ENCODE measurements at regions not wholly inside any gene's neighbourhood (a gene's known extent, or its start where the extent isn't known, plus 50 kb on each side); places are given as distances from the start of the nearest gene placed in this dataset.
A peak's percentile ranks its signal among the peaks of the same experiment; 100 is the strongest.

- H3K9me3 ChIP-seq: no peaks in the 10 kb centered on the region
- no peak for DNase-seq
- H3K4me3 ChIP-seq: no peak overlapping the region
- no peak for ATAC-seq
- no peaks in the 10 kb centered on the region for H3K4me1 ChIP-seq
- no peaks in the 10 kb centered on the region for H3K27me3 ChIP-seq (ENCODE audit: low read depth)
- no peaks in the 10 kb centered on the region for H3K36me3 ChIP-seq
- no peak overlapping the region for H3K27ac ChIP-seq
- intact Hi-C loops (cut with DNase I): no loop called here
- TF ChIP-seq, protein P1, sequence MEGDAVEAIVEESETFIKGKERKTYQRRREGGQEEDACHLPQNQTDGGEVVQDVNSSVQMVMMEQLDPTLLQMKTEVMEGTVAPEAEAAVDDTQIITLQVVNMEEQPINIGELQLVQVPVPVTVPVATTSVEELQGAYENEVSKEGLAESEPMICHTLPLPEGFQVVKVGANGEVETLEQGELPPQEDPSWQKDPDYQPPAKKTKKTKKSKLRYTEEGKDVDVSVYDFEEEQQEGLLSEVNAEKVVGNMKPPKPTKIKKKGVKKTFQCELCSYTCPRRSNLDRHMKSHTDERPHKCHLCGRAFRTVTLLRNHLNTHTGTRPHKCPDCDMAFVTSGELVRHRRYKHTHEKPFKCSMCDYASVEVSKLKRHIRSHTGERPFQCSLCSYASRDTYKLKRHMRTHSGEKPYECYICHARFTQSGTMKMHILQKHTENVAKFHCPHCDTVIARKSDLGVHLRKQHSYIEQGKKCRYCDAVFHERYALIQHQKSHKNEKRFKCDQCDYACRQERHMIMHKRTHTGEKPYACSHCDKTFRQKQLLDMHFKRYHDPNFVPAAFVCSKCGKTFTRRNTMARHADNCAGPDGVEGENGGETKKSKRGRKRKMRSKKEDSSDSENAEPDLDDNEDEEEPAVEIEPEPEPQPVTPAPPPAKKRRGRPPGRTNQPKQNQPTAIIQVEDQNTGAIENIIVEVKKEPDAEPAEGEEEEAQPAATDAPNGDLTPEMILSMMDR (IDR thresholded peaks at IDR 0.05): no peak
Observed at GRCh38 chrX:82912382-82912781, 595.7 kb upstream of the POU3F4 start.

- Histone ChIP-seq H3K4me3 (no peak overlapping the region), H3K4me1 (no peaks in the 10 kb centered on the region), H3K27ac (no peak overlapping the region), H3K36me3 (no peaks in the 10 kb centered on the region), H3K9me3 (no peaks in the 10 kb centered on the region), H3K27me3 (ENCODE audit: low read depth) (no peaks in the 10 kb centered on the region)
- DNase-seq (no peak), ATAC-seq (no peak)
- intact Hi-C loops (cut with DNase I): no loop called here
- TF ChIP-seq, protein P1 (IDR thresholded peaks at IDR 0.05): no peak
Observed at GRCh38 chrX:82934980-82935379, 573.1 kb upstream of the POU3F4 start.

DNA sequence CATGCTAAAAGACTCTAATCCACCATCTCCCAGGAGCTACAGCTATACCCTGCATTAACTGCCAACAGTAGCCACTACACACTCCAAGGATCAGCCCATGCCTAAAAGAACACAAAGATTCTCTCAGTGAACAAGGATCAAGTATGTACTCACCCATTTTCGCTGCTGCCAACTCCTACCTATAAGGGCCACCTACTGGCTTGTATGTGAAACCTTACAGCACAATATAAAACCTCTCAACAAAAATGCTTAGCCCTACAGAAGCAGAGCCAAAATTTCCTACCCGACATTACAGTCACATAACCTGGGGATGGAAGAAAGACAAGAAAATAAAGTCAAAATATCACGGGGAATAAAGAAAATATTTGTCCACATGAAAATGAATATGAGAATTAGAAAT lies 562.8 kb upstream of the POU3F4 start:
- no peak overlapping the region for H3K27ac ChIP-seq
- ATAC-seq: no peak
- TF ChIP-seq, protein P1 (IDR thresholded peaks at IDR 0.05): no peak
- no peaks in the 10 kb centered on the region for H3K36me3 ChIP-seq
- H3K4me1 ChIP-seq: no peaks in the 10 kb centered on the region
- no peaks in the 10 kb centered on the region for H3K27me3 ChIP-seq (ENCODE audit: low read depth)
- intact Hi-C loops (cut with DNase I): no loop called here
- H3K4me3 ChIP-seq: no peak overlapping the region
- no peaks in the 10 kb centered on the region for H3K9me3 ChIP-seq
- no peak for DNase-seq

DNA sequence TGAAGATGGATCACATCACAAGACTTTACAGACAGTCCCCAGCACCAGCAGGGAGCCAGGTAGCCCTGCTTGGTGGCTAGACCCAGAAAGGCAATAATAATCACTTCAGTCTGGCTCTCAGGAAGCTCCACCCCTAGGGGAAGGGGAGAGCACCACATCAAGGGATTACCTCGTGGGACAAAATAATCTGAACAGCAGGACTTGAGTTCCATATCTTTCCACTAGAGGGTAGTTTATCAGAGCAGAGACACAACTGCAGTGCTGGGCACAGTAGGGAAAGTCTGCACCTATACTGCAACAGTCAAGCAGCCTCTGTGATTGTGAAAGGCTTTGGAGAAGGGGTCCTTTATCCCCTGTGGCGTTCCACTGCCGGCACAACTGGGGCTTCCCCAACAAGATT lies 547.0 kb upstream of the POU3F4 start:
- no peaks in the 10 kb centered on the region for H3K36me3 ChIP-seq
- ATAC-seq (no peak), DNase-seq (no peak)
- H3K4me3 ChIP-seq: no peak overlapping the region
- H3K9me3 ChIP-seq: no peaks in the 10 kb centered on the region
- H3K4me1 ChIP-seq: no peaks in the 10 kb centered on the region
- no peak overlapping the region for H3K27ac ChIP-seq
- TF ChIP-seq, protein P1 (IDR thresholded peaks at IDR 0.05): no peak
- no peaks in the 10 kb centered on the region for H3K27me3 ChIP-seq (ENCODE audit: low read depth)
- intact Hi-C loops (cut with DNase I): no loop called here

- Histone ChIP-seq H3K4me1 (no peaks in the 10 kb centered on the region), H3K9me3 (no peaks in the 10 kb centered on the region), H3K27me3 (ENCODE audit: low read depth) (no peaks in the 10 kb centered on the region), H3K27ac (no peak overlapping the region), H3K4me3 (no peak overlapping the region), H3K36me3 (no peaks in the 10 kb centered on the region)
- DNase-seq (no peak), ATAC-seq (peak; percentile 24 to 61)
- TF ChIP-seq, protein P1 (IDR thresholded peaks at IDR 0.05): no peak
- intact Hi-C loops (cut with DNase I): no loop called here
Observed at GRCh38 chrX:82973646-82974045, 534.4 kb upstream of the POU3F4 start.

DNA sequence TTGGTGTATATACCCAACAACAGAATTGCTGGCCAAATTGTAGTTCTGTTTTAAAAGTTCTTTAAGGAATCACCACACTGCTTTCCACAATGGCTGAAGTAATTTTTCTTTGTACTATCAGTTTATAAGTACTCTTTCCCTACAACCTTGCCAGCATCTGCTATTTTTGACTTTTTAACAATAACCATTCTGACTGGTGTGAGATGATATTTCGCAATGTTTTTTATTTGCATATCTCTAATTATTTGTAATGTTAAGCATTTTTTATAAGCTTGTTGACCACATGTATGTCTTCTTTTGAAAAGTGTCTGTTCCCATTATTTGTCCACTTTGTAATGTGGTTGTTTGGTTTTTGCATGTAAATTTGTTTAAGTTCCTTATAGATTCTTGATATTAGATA lies 509.9 kb upstream of the POU3F4 start:
- TF ChIP-seq, protein P1 (IDR thresholded peaks at IDR 0.05): no peak
- intact Hi-C loops (cut with DNase I): no loop called here
- H3K27me3 ChIP-seq (ENCODE audit: low read depth): no peaks in the 10 kb centered on the region

More for the DNA sequence above, 509.9 kb upstream of the POU3F4 start:
- no peak for ATAC-seq
- Histone ChIP-seq H3K4me3 (no peak overlapping the region), H3K9me3 (no peaks in the 10 kb centered on the region), H3K4me1 (no peaks in the 10 kb centered on the region), H3K36me3 (no peaks in the 10 kb centered on the region), H3K27ac (no peak overlapping the region)
- DNase-seq: no peak
